ENCODE measurements at regions not wholly inside any gene's neighbourhood (a gene's known extent, or its start where the extent isn't known, plus 50 kb on each side); places are given as distances from the start of the nearest gene placed in this dataset.
"Not testable (repeated sequence)": the region's sequence is repeated elsewhere in the genome, so short reads cannot be mapped to it uniquely, and the experiment has no call there.

DNA sequence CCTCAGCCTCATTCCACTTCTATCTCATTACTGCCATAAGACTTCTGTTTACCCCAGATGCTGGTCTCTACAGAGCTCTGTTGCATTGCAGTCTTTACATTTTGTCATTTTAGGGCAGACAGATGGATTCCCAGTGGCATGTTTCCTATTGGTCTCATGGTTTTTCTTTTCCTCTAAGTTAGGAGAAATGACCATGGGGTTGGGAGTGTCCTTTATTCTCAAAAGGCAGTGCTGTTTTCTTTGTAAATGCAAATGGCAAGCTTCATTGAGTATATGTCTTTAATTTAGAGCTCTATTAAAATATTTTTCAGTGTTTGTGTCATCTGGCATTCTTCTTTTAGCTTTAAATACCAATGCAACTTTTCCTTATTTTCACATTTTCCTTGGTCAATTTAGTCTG lies 57.0 kb downstream of the MSTN start:
- DNase-seq (ENCODE audit: low read depth) = no peak

DNA sequence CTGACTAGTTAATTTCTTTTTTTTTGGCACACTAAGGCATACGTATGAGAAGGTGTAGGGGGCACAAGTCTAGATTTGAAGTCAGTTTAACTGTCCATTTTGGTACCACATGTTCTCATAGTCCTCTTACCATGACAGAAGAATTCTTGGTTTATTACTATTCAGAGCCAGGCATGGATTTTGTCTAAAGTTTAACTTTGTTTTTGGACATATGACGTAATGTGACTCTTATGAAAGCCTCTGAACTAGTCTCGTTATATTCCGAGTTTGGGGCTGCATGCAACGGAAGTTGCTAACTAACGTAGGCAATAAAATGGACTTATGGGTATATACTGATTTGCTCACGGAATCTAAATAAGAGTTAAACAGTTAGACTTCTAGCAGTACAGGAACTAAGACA lies 62.9 kb downstream of the MSTN start:
- no peak for DNase-seq (ENCODE audit: low read depth)

- DNase-seq (ENCODE audit: low read depth) = not testable (repeated sequence)
Measured at GRCh38 chr2:189998665-189999064, 63.9 kb downstream of the MSTN start.

GRCh38 chr2:189997016-189997415 lies 65.5 kb downstream of the MSTN start:
- no peak for DNase-seq (ENCODE audit: low read depth)

GRCh38 chr2:189995679-189996078 lies 66.8 kb downstream of the MSTN start:
- DNase-seq (ENCODE audit: low read depth) = no peak

GRCh38 chr2:189982780-189983394 lies 79.6 kb downstream of the MSTN start:
- DNase-seq (ENCODE audit: low read depth) = peak; percentile 30

- DNase-seq (ENCODE audit: low read depth) = no peak
Measured at GRCh38 chr2:189982087-189982486, 80.4 kb downstream of the MSTN start.

GRCh38 chr2:189976488-189976887 lies 86.0 kb downstream of the MSTN start:
- not testable (repeated sequence) for DNase-seq (ENCODE audit: low read depth)

DNA sequence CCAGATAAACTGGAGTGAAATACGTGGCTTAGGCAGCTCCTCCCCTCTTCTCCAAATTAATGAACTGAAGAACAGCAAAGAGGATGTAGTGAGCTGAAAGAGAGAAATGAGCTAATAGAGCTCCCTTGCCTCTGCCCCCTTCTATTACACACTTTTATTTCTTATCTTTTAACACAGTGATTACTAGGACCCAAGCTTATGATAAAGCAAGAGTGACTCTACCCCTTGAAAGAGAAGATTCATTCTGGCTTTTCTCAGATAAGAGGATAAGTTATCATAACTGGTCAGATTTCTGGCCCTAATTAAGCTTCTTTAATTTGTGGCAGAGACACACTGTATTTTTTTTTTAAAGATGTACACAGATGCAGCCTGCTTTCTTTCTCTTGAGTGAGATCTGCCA lies 102.2 kb downstream of the MSTN start:
- no peak for DNase-seq (ENCODE audit: low read depth)

- no peak for DNase-seq (ENCODE audit: low read depth)
Measured at GRCh38 chr2:189959450-189959849, 103.1 kb downstream of the MSTN start.

- no peak for DNase-seq (ENCODE audit: low read depth)
Measured at GRCh38 chr2:189954989-189955388, 107.5 kb downstream of the MSTN start.

DNA sequence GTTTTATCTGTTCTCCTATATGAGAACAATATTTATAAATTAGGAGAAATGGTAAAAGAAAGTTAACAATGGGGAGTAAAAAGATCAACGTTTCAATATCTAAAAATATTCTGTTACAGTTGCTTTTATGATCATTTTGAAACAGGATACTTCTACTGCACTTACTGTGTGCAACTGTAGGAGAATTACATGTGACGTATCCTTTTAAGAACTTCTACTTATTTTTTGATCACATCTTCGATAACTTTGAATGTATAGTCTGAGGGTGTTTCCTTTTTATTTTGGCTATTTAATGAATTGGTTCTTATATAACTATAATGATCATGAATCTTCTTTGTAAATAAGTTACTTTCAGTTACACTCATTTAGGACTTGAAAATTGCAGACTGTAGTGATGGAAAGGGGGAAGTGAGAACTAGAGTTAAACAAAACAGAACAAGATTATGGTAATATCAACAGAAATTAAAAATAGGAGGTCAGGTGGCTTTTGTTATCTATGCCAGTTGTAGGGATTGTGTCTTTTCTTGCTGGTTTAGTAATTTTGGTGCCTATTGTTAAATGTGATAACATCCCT lies 109.9 kb downstream of the MSTN start:
- no peak for DNase-seq (ENCODE audit: low read depth)

DNA sequence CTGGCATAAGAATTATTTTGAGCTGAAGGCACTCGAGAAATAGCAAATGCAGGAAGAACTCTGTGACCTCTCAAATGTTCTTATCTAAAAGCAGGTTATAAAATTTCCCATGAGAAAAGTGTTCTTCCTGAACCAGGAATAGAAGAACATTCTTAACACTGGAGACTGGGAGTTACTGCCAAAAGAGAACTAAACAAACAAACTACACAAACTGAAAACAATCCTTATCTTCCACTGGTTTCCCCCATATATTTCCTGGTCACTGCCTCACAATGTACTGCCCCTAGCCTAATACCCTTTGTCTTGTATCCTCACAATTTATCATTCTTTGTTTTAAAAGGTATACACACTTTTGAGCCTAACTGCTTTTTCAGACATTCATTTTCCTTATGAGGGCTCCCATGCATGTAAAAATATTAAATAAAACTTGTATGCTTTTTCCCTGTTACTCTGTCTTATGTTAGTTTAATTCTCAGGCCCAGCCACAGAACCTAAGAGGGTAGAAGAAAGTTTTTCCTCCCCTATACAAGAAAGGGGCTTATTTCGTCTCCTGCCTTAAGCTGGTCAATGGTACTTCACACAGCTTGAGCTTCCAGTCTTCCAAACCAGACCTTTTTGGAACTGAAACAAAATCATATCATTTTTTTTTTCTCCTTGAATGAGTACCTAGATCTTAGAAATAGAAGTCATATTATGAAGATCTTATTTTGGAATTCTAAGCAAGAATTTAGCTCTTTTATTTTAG lies 110.6 kb downstream of the MSTN start:
- no peak for DNase-seq (ENCODE audit: low read depth)

DNA sequence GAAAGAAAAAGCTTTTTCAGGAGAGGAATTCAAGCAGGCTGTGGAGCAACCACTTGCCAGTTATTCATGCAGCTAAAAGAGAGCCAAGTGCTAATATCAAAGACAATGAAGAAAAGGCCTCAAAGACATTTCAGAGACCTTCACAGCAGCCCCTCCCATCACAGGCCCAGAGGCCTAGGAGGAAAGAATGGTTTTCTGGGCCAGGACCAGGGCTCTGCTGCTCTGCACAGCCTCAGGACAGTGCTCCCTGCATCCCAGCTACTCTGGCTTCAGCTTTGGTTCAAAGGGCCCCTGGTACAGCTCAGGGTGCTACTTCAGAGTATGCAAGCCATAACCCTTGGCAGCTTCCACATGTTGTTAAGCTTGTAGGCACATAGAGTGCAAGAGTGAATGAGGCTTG lies 119.5 kb downstream of the MSTN start:
- no peak for DNase-seq (ENCODE audit: low read depth)

DNA sequence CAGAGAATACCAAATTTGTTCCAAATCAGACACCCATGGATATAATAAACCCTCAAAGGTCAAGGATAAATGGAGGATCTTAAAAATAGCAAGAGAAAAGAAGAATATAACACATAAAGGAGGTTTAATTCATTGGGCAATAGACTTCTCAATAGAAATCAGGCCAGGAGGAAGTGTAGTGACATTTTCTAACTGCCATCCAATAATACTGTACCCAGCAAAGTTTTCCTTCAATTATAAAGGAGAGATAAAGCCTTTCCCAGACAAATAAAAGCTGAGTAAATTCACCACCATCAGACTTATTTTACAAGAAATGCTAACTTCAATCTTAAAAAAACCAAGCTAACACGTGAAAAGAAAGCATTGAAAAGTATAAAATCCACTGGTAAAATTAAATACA lies 121.6 kb downstream of the MSTN start:
- no peak for DNase-seq (ENCODE audit: low read depth)

- DNase-seq (ENCODE audit: low read depth) = no peak
Measured at GRCh38 chr2:189937691-189938090, 124.8 kb downstream of the MSTN start.

- DNase-seq (ENCODE audit: low read depth) = peak; percentile 83
Measured at GRCh38 chr2:189933911-189934399, 128.6 kb downstream of the MSTN start.

DNA sequence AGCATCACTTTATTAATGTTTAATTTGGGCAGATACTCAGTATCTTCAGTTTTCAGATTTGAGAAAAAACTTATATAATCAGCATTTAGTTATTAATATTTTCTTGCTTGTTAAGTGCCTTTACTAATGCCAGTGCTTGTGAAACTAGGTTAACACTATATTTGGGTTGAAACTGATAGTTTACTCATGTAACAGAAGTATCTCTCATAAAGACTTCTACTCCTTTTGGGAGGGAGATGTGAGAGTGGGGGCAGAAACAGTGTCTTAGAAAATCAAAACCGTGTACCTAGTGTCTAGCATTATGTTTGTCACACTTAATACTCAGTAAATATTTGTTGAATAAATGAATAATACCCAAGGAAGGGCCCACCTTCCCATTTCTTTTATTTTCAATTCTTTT lies 129.5 kb downstream of the MSTN start:
- no peak for DNase-seq (ENCODE audit: low read depth)

GRCh38 chr2:189927823-189928222 lies 134.7 kb downstream of the MSTN start:
- DNase-seq (ENCODE audit: low read depth) = no peak
